ENCODE measurements at regions not wholly inside any gene's neighbourhood (a gene's known extent, or its start where the extent isn't known, plus 50 kb on each side); places are given as distances from the start of the nearest gene placed in this dataset.
A peak's percentile ranks its signal among the peaks of the same experiment; 100 is the strongest.

GRCh38 chr2:176985871-176986270 lies 226.7 kb upstream of the HNRNPA3 start:
- Mint-ChIP-seq H3K27me3 (peaks cover 4 to 32% of the 10 kb centered on the region in 2 donors), H3K27ac (no peak overlapping the region), H3K9me3 (peaks cover 0 to 2% (median 0%) of the 10 kb centered on the region in 5 donors), H3K4me3 (no peak overlapping the region), H3K4me1 (no peaks in the 10 kb centered on the region), H3K36me3 (peaks cover 0 to 5% (median 0%) of the 10 kb centered on the region in 3 donors)
- CTCF ChIA-PET: no interaction called here
- Histone ChIP-seq H3K36me3 (ENCODE audit: insufficient read depth, low read length) (no peaks in the 10 kb centered on the region), H3K9me3 (ENCODE audit: low read length) (no peaks in the 10 kb centered on the region), H3K4me3 (ENCODE audit: low read length) (no peak overlapping the region), H3K27me3 (ENCODE audit: insufficient read depth, low read length, poor library complexity, severe bottlenecking) (no peaks in the 10 kb centered on the region), H3K4me1 (ENCODE audit: insufficient read depth, low read length) (no peaks in the 10 kb centered on the region), H3K27ac (ENCODE audit: low read depth, low read length) (no peak overlapping the region)
- DNase-seq: no peak
- POLR2A ChIA-PET: no interaction called here

- Mint-ChIP-seq H3K9me3 (peaks cover 0 to 2% (median 0%) of the 10 kb centered on the region in 5 donors), H3K27ac (no peak overlapping the region), H3K36me3 (peaks cover 0 to 9% (median 0%) of the 10 kb centered on the region in 3 donors), H3K4me1 (no peaks in the 10 kb centered on the region), H3K4me3 (no peak overlapping the region), H3K27me3 (peaks cover 5 to 29% of the 10 kb centered on the region in 2 donors)
- H3K4me3 ChIP-seq (ENCODE audit: low read length): no peak overlapping the region
- no peaks in the 10 kb centered on the region for H3K9me3 ChIP-seq (ENCODE audit: low read length)
- DNase-seq: no peak
- no peaks in the 10 kb centered on the region for H3K36me3 ChIP-seq (ENCODE audit: insufficient read depth, low read length)
- POLR2A ChIA-PET: no interaction called here
- no peaks in the 10 kb centered on the region for H3K4me1 ChIP-seq (ENCODE audit: insufficient read depth, low read length)
- H3K27ac ChIP-seq (ENCODE audit: low read depth, low read length): no peak overlapping the region
- CTCF ChIA-PET: no interaction called here
- H3K27me3 ChIP-seq (ENCODE audit: insufficient read depth, low read length, poor library complexity, severe bottlenecking): no peaks in the 10 kb centered on the region
These were observed 226.1 kb upstream of the HNRNPA3 start for GRCh38 chr2:176986487-176986886.

- Mint-ChIP-seq H3K9me3 (peaks cover 0 to 2% (median 0%) of the 10 kb centered on the region in 5 donors), H3K27me3 (peaks cover 7 to 14% of the 10 kb centered on the region in 2 donors), H3K27ac (no peak overlapping the region), H3K4me1 (peaks cover 0 to 5% (median 3%) of the 10 kb centered on the region in 3 donors), H3K4me3 (no peak overlapping the region), H3K36me3 (peaks cover 0 to 15% (median 0%) of the 10 kb centered on the region in 3 donors)
- no peaks in the 10 kb centered on the region for H3K9me3 ChIP-seq (ENCODE audit: low read length)
- H3K27ac ChIP-seq (ENCODE audit: low read depth, low read length): no peak overlapping the region
- ChIA-PET CTCF (no interaction called here), POLR2A (no interaction called here)
- H3K4me1 ChIP-seq (ENCODE audit: insufficient read depth, low read length): no peaks in the 10 kb centered on the region
- H3K4me3 ChIP-seq (ENCODE audit: low read length): no peak overlapping the region
- H3K36me3 ChIP-seq (ENCODE audit: insufficient read depth, low read length): no peaks in the 10 kb centered on the region
- H3K27me3 ChIP-seq (ENCODE audit: insufficient read depth, low read length, poor library complexity, severe bottlenecking): no peaks in the 10 kb centered on the region
- no peak for DNase-seq
These were observed 221.2 kb upstream of the HNRNPA3 start for GRCh38 chr2:176991411-176991810.

GRCh38 chr2:176997074-176997791 lies 215.4 kb upstream of the HNRNPA3 start:
- Mint-ChIP-seq H3K4me3 (peak overlapping the region in 6 of 7 donors; percentile 2 to 79 (median 42)), H3K27ac (peak overlapping the region in 6 of 8 donors; percentile 5 to 91 (median 74)), H3K9me3 (no peaks in the 10 kb centered on the region), H3K4me1 (peaks cover 18 to 27% (median 22%) of the 10 kb centered on the region in 3 donors), H3K27me3 (peaks cover 0 to 6% of the 10 kb centered on the region in 2 donors), H3K36me3 (peaks cover 0 to 15% (median 2%) of the 10 kb centered on the region in 3 donors)
- DNase-seq: peak in 1 of 5 donors; percentile 1
- no peak overlapping the region for H3K4me3 ChIP-seq (ENCODE audit: low read length)
- peaks cover 9% of the 10 kb centered on the region for H3K4me1 ChIP-seq (ENCODE audit: insufficient read depth, low read length)
- no peaks in the 10 kb centered on the region for H3K9me3 ChIP-seq (ENCODE audit: low read length)
- no peak overlapping the region for H3K27ac ChIP-seq (ENCODE audit: low read depth, low read length)
- CTCF ChIA-PET: no interaction called here
- no peaks in the 10 kb centered on the region for H3K36me3 ChIP-seq (ENCODE audit: insufficient read depth, low read length)
- no peaks in the 10 kb centered on the region for H3K27me3 ChIP-seq (ENCODE audit: insufficient read depth, low read length, poor library complexity, severe bottlenecking)
- POLR2A ChIA-PET: no interaction called here

GRCh38 chr2:176997792-176998169 lies 214.8 kb upstream of the HNRNPA3 start:
- Histone ChIP-seq H3K9me3 (ENCODE audit: low read length) (no peaks in the 10 kb centered on the region), H3K27me3 (ENCODE audit: insufficient read depth, low read length, poor library complexity, severe bottlenecking) (no peaks in the 10 kb centered on the region), H3K4me3 (ENCODE audit: low read length) (no peak overlapping the region), H3K36me3 (ENCODE audit: insufficient read depth, low read length) (no peaks in the 10 kb centered on the region), H3K4me1 (ENCODE audit: insufficient read depth, low read length) (peaks cover 9% of the 10 kb centered on the region), H3K27ac (ENCODE audit: low read depth, low read length) (no peak overlapping the region)
- no peak for DNase-seq
- Mint-ChIP-seq H3K4me1 (peaks cover 18 to 27% (median 22%) of the 10 kb centered on the region in 3 donors), H3K27me3 (peaks cover 0 to 6% of the 10 kb centered on the region in 2 donors), H3K27ac (peak overlapping the region in 5 of 8 donors; percentile 15 to 91 (median 27)), H3K9me3 (no peaks in the 10 kb centered on the region), H3K36me3 (peaks cover 0 to 20% (median 2%) of the 10 kb centered on the region in 3 donors), H3K4me3 (peak overlapping the region in 3 of 7 donors; percentile 44 to 79 (median 69))
- ChIA-PET POLR2A (no interaction called here), CTCF (no interaction called here)

- ChIA-PET POLR2A (no interaction called here), CTCF (no interaction called here)
- Histone ChIP-seq H3K9me3 (ENCODE audit: low read length) (no peaks in the 10 kb centered on the region), H3K4me3 (ENCODE audit: low read length) (no peak overlapping the region), H3K27ac (ENCODE audit: low read depth, low read length) (no peak overlapping the region), H3K27me3 (ENCODE audit: insufficient read depth, low read length, poor library complexity, severe bottlenecking) (no peaks in the 10 kb centered on the region), H3K36me3 (ENCODE audit: insufficient read depth, low read length) (no peaks in the 10 kb centered on the region), H3K4me1 (ENCODE audit: insufficient read depth, low read length) (peaks cover 9% of the 10 kb centered on the region)
- no peak overlapping the region for H3K4me3 Mint-ChIP-seq
- peaks cover 0 to 21% (median 2%) of the 10 kb centered on the region in 3 donors for H3K36me3 Mint-ChIP-seq
- H3K9me3 Mint-ChIP-seq: no peaks in the 10 kb centered on the region
- H3K4me1 Mint-ChIP-seq: peaks cover 18 to 27% (median 22%) of the 10 kb centered on the region in 3 donors
- H3K27me3 Mint-ChIP-seq: peaks cover 3 to 6% of the 10 kb centered on the region in 2 donors
- no peak overlapping the region for H3K27ac Mint-ChIP-seq
- no peak for DNase-seq
These were observed 213.3 kb upstream of the HNRNPA3 start for GRCh38 chr2:176999301-176999700.

GRCh38 chr2:177000061-177000714 lies 212.4 kb upstream of the HNRNPA3 start:
- ChIA-PET POLR2A (no interaction called here), CTCF (no interaction called here)
- Mint-ChIP-seq H3K27me3 (peaks cover 3 to 6% of the 10 kb centered on the region in 2 donors), H3K27ac (no peak overlapping the region), H3K4me1 (peaks cover 18 to 27% (median 22%) of the 10 kb centered on the region in 3 donors), H3K4me3 (no peak overlapping the region), H3K9me3 (no peaks in the 10 kb centered on the region), H3K36me3 (peaks cover 0 to 21% (median 2%) of the 10 kb centered on the region in 3 donors)
- H3K4me3 ChIP-seq (ENCODE audit: low read length): no peak overlapping the region
- peaks cover 9% of the 10 kb centered on the region for H3K4me1 ChIP-seq (ENCODE audit: insufficient read depth, low read length)
- no peaks in the 10 kb centered on the region for H3K27me3 ChIP-seq (ENCODE audit: insufficient read depth, low read length, poor library complexity, severe bottlenecking)
- no peaks in the 10 kb centered on the region for H3K9me3 ChIP-seq (ENCODE audit: low read length)
- no peaks in the 10 kb centered on the region for H3K36me3 ChIP-seq (ENCODE audit: insufficient read depth, low read length)
- no peak for DNase-seq
- H3K27ac ChIP-seq (ENCODE audit: low read depth, low read length): no peak overlapping the region

- CTCF ChIA-PET: no interaction called here
These were observed 211.9 kb upstream of the HNRNPA3 start for GRCh38 chr2:177000715-177001072.

More at GRCh38 chr2:177000715-177001072, 211.9 kb upstream of the HNRNPA3 start:
- H3K36me3 ChIP-seq (ENCODE audit: insufficient read depth, low read length): no peaks in the 10 kb centered on the region
- Mint-ChIP-seq H3K4me1 (peaks cover 18 to 27% (median 22%) of the 10 kb centered on the region in 3 donors), H3K9me3 (no peaks in the 10 kb centered on the region), H3K4me3 (no peak overlapping the region), H3K27me3 (peaks cover 3 to 6% of the 10 kb centered on the region in 2 donors), H3K27ac (no peak overlapping the region), H3K36me3 (peaks cover 0 to 21% (median 2%) of the 10 kb centered on the region in 3 donors)
- no peaks in the 10 kb centered on the region for H3K27me3 ChIP-seq (ENCODE audit: insufficient read depth, low read length, poor library complexity, severe bottlenecking)
- no peak overlapping the region for H3K4me3 ChIP-seq (ENCODE audit: low read length)
- no peak overlapping the region for H3K27ac ChIP-seq (ENCODE audit: low read depth, low read length)
- H3K4me1 ChIP-seq (ENCODE audit: insufficient read depth, low read length): peaks cover 9% of the 10 kb centered on the region
- POLR2A ChIA-PET: no interaction called here
- no peak for DNase-seq
- H3K9me3 ChIP-seq (ENCODE audit: low read length): no peaks in the 10 kb centered on the region
